ENCODE measurements at regions not wholly inside any gene's neighbourhood (a gene's known extent, or its start where the extent isn't known, plus 50 kb on each side); places are given as distances from the start of the nearest gene placed in this dataset.
A peak's percentile ranks its signal among the peaks of the same experiment; 100 is the strongest.

GRCh38 chr11:37849706-37850105 is 1251.7 kb upstream of the RAG2 start:
- H3K36me3 ChIP-seq (ENCODE audit: insufficient read depth, low read length) = no peaks in the 10 kb centered on the region
- H3K4me2 ChIP-seq (ENCODE audit: low read length) = no peak overlapping the region
- no peaks in the 10 kb centered on the region for H4K20me1 ChIP-seq (ENCODE audit: insufficient read depth)
- H3K9ac ChIP-seq (ENCODE audit: low read length) = no peak overlapping the region
- H3K9me3 ChIP-seq (ENCODE audit: low read length) = no peaks in the 10 kb centered on the region
- H2AFZ ChIP-seq (ENCODE audit: low read depth, low read length) = no peak overlapping the region
- peak; percentile 33 for TF ChIP-seq POLR2AphosphoS5 (IDR thresholded peaks at IDR 0.05)
- TF ChIP-seq EP300 (conservative IDR thresholded peaks at IDR 0.05; ENCODE audit: poor library complexity, severe bottlenecking) = peak; percentile 28
- no peak for TF ChIP-seq MXI1 (conservative IDR thresholded peaks at IDR 0.05; ENCODE audit: poor library complexity, severe bottlenecking)
- no peak for TF ChIP-seq EZH2 (IDR thresholded peaks at IDR 0.05; ENCODE audit: borderline replicate concordance, insufficient read depth, low read length, poor library complexity, severe bottlenecking)
- no peaks in the 10 kb centered on the region for H3K9me2 ChIP-seq (ENCODE audit: insufficient read depth, low read length)
- H3F3A ChIP-seq (ENCODE audit: insufficient read depth, low read length, poor library complexity, severe bottlenecking) = no peaks in the 10 kb centered on the region
- H3K4me3 ChIP-seq (ENCODE audit: low read length) = no peak overlapping the region
- H3K27ac ChIP-seq (ENCODE audit: low read length) = peak overlapping the region; percentile 3
- H3K79me2 ChIP-seq (replicated peaks; ENCODE audit: insufficient read depth, low read length) = no peaks in the 10 kb centered on the region
- no peaks in the 10 kb centered on the region for H3K27me3 ChIP-seq (ENCODE audit: insufficient read depth, low read depth, low read length)

- Histone ChIP-seq H3K27me3 (ENCODE audit: insufficient read depth, low read depth, low read length) (no peaks in the 10 kb centered on the region), H3F3A (ENCODE audit: insufficient read depth, low read length, poor library complexity, severe bottlenecking) (no peaks in the 10 kb centered on the region), H4K20me1 (ENCODE audit: insufficient read depth) (no peaks in the 10 kb centered on the region), H3K79me2 (replicated peaks; ENCODE audit: insufficient read depth, low read length) (no peaks in the 10 kb centered on the region), H3K27ac (ENCODE audit: low read length) (no peak overlapping the region), H3K9ac (ENCODE audit: low read length) (no peak overlapping the region), H2AFZ (ENCODE audit: low read depth, low read length) (no peak overlapping the region), H3K4me2 (ENCODE audit: low read length) (no peak overlapping the region), H3K4me3 (ENCODE audit: low read length) (no peak overlapping the region), H3K9me3 (ENCODE audit: low read length) (no peaks in the 10 kb centered on the region), H3K36me3 (ENCODE audit: insufficient read depth, low read length) (no peaks in the 10 kb centered on the region), H3K9me2 (ENCODE audit: insufficient read depth, low read length) (no peaks in the 10 kb centered on the region)
- TF ChIP-seq MXI1 (conservative IDR thresholded peaks at IDR 0.05; ENCODE audit: poor library complexity, severe bottlenecking) (no peak), CTCF (IDR thresholded peaks at IDR 0.05; ENCODE audit: poor library complexity, severe bottlenecking) (no peak), POLR2AphosphoS5 (IDR thresholded peaks at IDR 0.05) (no peak), EP300 (conservative IDR thresholded peaks at IDR 0.05; ENCODE audit: poor library complexity, severe bottlenecking) (no peak), RAD21 (conservative IDR thresholded peaks at IDR 0.05) (no peak), EZH2 (IDR thresholded peaks at IDR 0.05; ENCODE audit: borderline replicate concordance, insufficient read depth, low read length, poor library complexity, severe bottlenecking) (no peak), REST (IDR thresholded peaks at IDR 0.05; ENCODE audit: borderline replicate concordance) (no peak), TAF1 (IDR thresholded peaks at IDR 0.05; ENCODE audit: low read depth) (no peak), SMC3 (conservative IDR thresholded peaks at IDR 0.05; ENCODE audit: poor library complexity) (no peak)
Measured at GRCh38 chr11:37843603-37844002, 1245.6 kb upstream of the RAG2 start.
